Lung (tissue), 11 donors: ENCODE measurements at regions not wholly inside any gene's neighbourhood (a gene's known extent, or its start where the extent isn't known, plus 50 kb on each side); places are given as distances from the start of the nearest gene placed in this dataset.

Experiments used
- ATAC-seq: fragments of 200-7000 bp; cut with Tn5 transposase; one replicate; pipeline ENCODE4 v1.9.1; 2020; ENCODE audit warnings: moderate number of reproducible peaks; ENCODE audit not compliant: insufficient read depth, low FRiP score
- DNase-seq, 3 donors: peaks; one replicate each; pipeline ENCODE4 v3.0.0-alpha.2; 2013 to 2017
- H3K27ac ChIP-seq, 2 donors: one replicate each; pipeline ENCODE4 v1.5.1; 2013; ENCODE audit warnings: mild to moderate bottlenecking in 2 of 2, moderate library complexity in 2 of 2, control low read depth in 1 of 2, inconsistent platforms in 1 of 2, low read depth in 1 of 2, low read length in 1 of 2
- H3K27me3 ChIP-seq, 3 donors: one replicate each; pipeline ENCODE4 v1.5.1; 2013; ENCODE audit warnings: low read length in 2 of 3; ENCODE audit not compliant: control insufficient read depth in 3 of 3, insufficient read depth in 3 of 3
- H3K36me3 ChIP-seq, 4 donors: one replicate each; pipeline ENCODE4 v1.5.1; 2013; ENCODE audit warnings: low read length in 4 of 4, mild to moderate bottlenecking in 1 of 4, moderate library complexity in 1 of 4; ENCODE audit not compliant: control insufficient read depth in 4 of 4, insufficient read depth in 4 of 4
- H3K4me1 ChIP-seq, 5 donors: one replicate each; pipeline ENCODE4 v1.5.1; 2013; ENCODE audit warnings: low read length in 5 of 5, mild to moderate bottlenecking in 2 of 5, moderate library complexity in 1 of 5; ENCODE audit not compliant: control insufficient read depth in 5 of 5, insufficient read depth in 5 of 5
- H3K4me3 ChIP-seq: one replicate; pipeline ENCODE4 v1.5.1; 2013; ENCODE audit warnings: mild to moderate bottlenecking, control low read depth, moderate library complexity
- H3K9ac ChIP-seq, 2 donors: one replicate each; pipeline ENCODE4 v1.5.1; 2013; ENCODE audit warnings: low read length in 2 of 2, control low read depth in 1 of 2; ENCODE audit not compliant: insufficient read depth in 1 of 2
- H3K9me3 ChIP-seq, 4 donors: one replicate each; pipeline ENCODE4 v1.5.1; 2013; ENCODE audit warnings: low read length in 3 of 4, mild to moderate bottlenecking in 1 of 4, moderate library complexity in 1 of 4; ENCODE audit not compliant: control insufficient read depth in 4 of 4, insufficient read depth in 3 of 4
- CTCF ChIP-seq: IDR thresholded peaks from 2 replicates; pipeline ENCODE4 v1.5.1; 2012; ENCODE audit warnings: mild to moderate bottlenecking; ENCODE audit errors: control extremely low read depth, extremely low read depth
- WGBS, 2 donors: extraction: QIAGEN DNeasy Blood & Tissue Kit; methylation state at CpG; one replicate each; pipeline ENCODE4 v1.1.7; 2013; 5-methylcytosine and 5-hydroxymethylcytosine counted together
- donor health status: control.
- donor health status: control.
- donor health status: Bipolar disorder and iron deficiency.
- donor health status: healthy.
- donor health status: DM: yes; HTN: yes; CAD: no.

DNA sequence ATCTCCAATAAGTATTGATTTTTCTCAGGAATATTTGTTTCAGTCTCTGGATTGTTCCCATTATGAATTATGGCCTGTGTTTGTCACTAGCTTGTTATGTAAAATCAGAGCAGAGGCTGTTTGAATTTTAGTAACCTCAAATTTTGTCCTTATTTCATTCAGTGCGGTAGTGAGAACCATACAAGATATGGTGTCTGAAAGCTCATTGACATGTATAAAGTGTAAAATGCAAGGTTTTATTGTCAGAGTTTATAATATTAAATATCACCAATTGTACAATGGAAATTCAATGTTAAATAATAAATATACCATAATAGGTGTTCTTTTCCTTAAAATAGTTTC lies 353.3 kb upstream of the SYNCRIP start:
- Histone ChIP-seq H3K4me3 (no peak overlapping the region), H3K9ac (no peak overlapping the region), H3K4me1 (no peaks in the 10 kb centered on the region), H3K9me3 (no peaks in the 10 kb centered on the region), H3K27me3 (no peaks in the 10 kb centered on the region), H3K36me3 (no peaks in the 10 kb centered on the region), H3K27ac (no peak overlapping the region)
- ATAC-seq = no peak
- WGBS, 2 donors = 92 to 100% methylated on average over 1 of the region's 1 CpG
- DNase-seq = no peak
- TF ChIP-seq CTCF = no peak

GRCh38 chr6:85995339-85996033 lies 352.8 kb upstream of the SYNCRIP start:
- no peaks in the 10 kb centered on the region for H3K4me1 ChIP-seq
- no peak overlapping the region for H3K27ac ChIP-seq
- DNase-seq (no peak), ATAC-seq (no peak)
- no peak for TF ChIP-seq CTCF
- 80 to 86% methylated on average over 2 of the region's 2 CpGs for WGBS, 2 donors
- no peaks in the 10 kb centered on the region for H3K36me3 ChIP-seq
- H3K9ac ChIP-seq = no peak overlapping the region
- no peaks in the 10 kb centered on the region for H3K27me3 ChIP-seq
- no peak overlapping the region for H3K4me3 ChIP-seq
- no peaks in the 10 kb centered on the region for H3K9me3 ChIP-seq

DNA sequence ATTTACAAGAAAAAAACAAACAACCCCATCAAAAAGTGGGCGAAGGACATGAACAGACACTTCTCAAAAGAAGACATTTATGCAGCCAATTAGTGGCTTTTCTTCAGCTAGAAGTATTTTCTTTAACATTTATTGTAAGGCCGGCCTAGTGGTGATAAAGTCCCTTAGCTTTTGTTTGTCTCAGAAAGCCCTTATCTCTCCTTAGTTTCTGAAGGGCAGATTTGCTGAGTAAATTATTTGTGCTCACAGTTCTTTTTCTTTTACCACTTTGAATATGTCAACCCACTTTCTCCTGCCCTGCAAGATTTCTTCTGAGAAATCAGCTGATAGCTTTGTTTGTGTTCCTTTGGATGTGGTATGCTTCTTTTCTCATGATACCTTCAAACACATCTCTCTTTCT lies 344.0 kb upstream of the SYNCRIP start:
- 85 to 92% methylated on average over 2 of the region's 2 CpGs for WGBS, 2 donors
- Histone ChIP-seq H3K4me3 (no peak overlapping the region), H3K9ac (no peak overlapping the region), H3K27ac (no peak overlapping the region), H3K36me3 (no peaks in the 10 kb centered on the region), H3K4me1 (no peaks in the 10 kb centered on the region), H3K9me3 (peaks cover 0 to 15% (median 6%) of the 10 kb centered on the region in 4 donors), H3K27me3 (no peaks in the 10 kb centered on the region)
- ATAC-seq = no peak
- TF ChIP-seq CTCF = no peak
- DNase-seq = no peak
